OCI-LY3 (cell line): ENCODE measurements at regions not wholly inside any gene's neighbourhood (a gene's known extent, or its start where the extent isn't known, plus 50 kb on each side); places are given as distances from the start of the nearest gene placed in this dataset.

Experiments
- H2AFZ ChIP-seq: fragments of 200-600, 300-600 bp; shearing (Covaris generic); 2 replicates; pipeline ENCODE4 v1.6.0; 2014; ENCODE audit warnings: antibody characterized with exemption, low read depth, low read length
- H3K27ac ChIP-seq: fragments of 200-600, 300-600 bp; sonication (generic); 2 replicates; pipeline ENCODE4 v1.5.1; 2014; ENCODE audit warnings: mild to moderate bottlenecking, low read length, moderate library complexity, mixed read lengths
- H3K27me3 ChIP-seq: fragments of 200-600, 300-600 bp; sonication (generic); 2 replicates; pipeline ENCODE4 v1.6.1; 2014; ENCODE audit warnings: low read depth, low read length, mixed read lengths
- H3K36me3 ChIP-seq: fragments of 200-600, 300-600 bp; sonication (generic); replicated peaks from 2 replicates; pipeline ENCODE3; 2014; ENCODE audit warnings: low read depth, low read length, mixed read lengths
- H3K4me1 ChIP-seq: fragments of 300-600, 200-600 bp; sonication (generic); 2 replicates; pipeline ENCODE4 v1.6.1; 2014; ENCODE audit warnings: low read length, mixed read lengths
- H3K4me2 ChIP-seq: fragments of 200-600, 300-600 bp; sonication (generic); 2 replicates; pipeline ENCODE4 v1.6.1; 2014; ENCODE audit warnings: low read length, mixed read lengths
- H3K4me3 ChIP-seq: fragments of 300-600, 200-600 bp; sonication (generic); 2 replicates; pipeline ENCODE4 v1.5.1; 2014; ENCODE audit warnings: antibody characterized with exemption, mild to moderate bottlenecking, low read length, moderate library complexity
- H3K79me2 ChIP-seq: fragments of 300-600, 200-600 bp; shearing (Covaris generic); 2 replicates; pipeline ENCODE4 v1.6.1; 2014; ENCODE audit warnings: mild to moderate bottlenecking, low read length, mixed read lengths
- H3K9ac ChIP-seq: fragments of 300-600, 200-600 bp; shearing (Covaris generic); 2 replicates; pipeline ENCODE4 v1.6.0; 2014; ENCODE audit warnings: mild to moderate bottlenecking, low read length, moderate library complexity
- H3K9me3 ChIP-seq: fragments of 200-600, 300-600 bp; shearing (Covaris generic); 2 replicates; pipeline ENCODE4 v1.6.1; 2014; ENCODE audit warnings: low read length, mixed read lengths; ENCODE audit not compliant: insufficient read depth
- H4K20me1 ChIP-seq: fragments of 200-600, 300-600 bp; sonication (generic); 2 replicates; pipeline ENCODE4 v1.6.1; 2016; ENCODE audit warnings: low read length, mixed read lengths; ENCODE audit not compliant: insufficient read depth
- CTCF ChIP-seq: fragments of 200-600, 300-600 bp; sonication (generic); IDR thresholded peaks from 2 replicates; pipeline ENCODE4 v1.5.1; 2014; ENCODE audit warnings: antibody characterized with exemption, low read length, low read depth
- EZH2phosphoT487 ChIP-seq: fragments of 200-600 bp; shearing (Covaris generic); IDR thresholded peaks from 2 replicates; pipeline ENCODE4 v1.6.1; 2018; ENCODE audit warnings: antibody characterized with exemption, mixed run types, low read depth

GRCh38 chr14:84029720-84030119 lies 1500.2 kb upstream of the FLRT2 start:
- Histone ChIP-seq H3K4me2 (no peak overlapping the region), H4K20me1 (no peaks in the 10 kb centered on the region), H3K27ac (no peak overlapping the region), H3K79me2 (no peaks in the 10 kb centered on the region), H3K9ac (no peak overlapping the region), H3K4me3 (no peak overlapping the region), H2AFZ (no peak overlapping the region), H3K27me3 (no peaks in the 10 kb centered on the region), H3K4me1 (no peaks in the 10 kb centered on the region), H3K9me3 (no peaks in the 10 kb centered on the region), H3K36me3 (no peaks in the 10 kb centered on the region)
- TF ChIP-seq CTCF (no peak), EZH2phosphoT487 (no peak)

GRCh38 chr14:84036840-84037239 lies 1493.1 kb upstream of the FLRT2 start:
- no peak overlapping the region for H2AFZ ChIP-seq
- peak overlapping the region; percentile 75 for H3K4me2 ChIP-seq
- H3K9ac ChIP-seq: peak overlapping the region; percentile 23; the same call in 1 of the 2 replicates
- peak overlapping the region; percentile 75 for H3K4me3 ChIP-seq
- TF ChIP-seq EZH2phosphoT487 (0 out of 2 replicates have a peak, but pooled peaks have one; percentile 36), CTCF (no peak)
- H4K20me1 ChIP-seq: no peaks in the 10 kb centered on the region
- peaks cover 16% of the 10 kb centered on the region for H3K4me1 ChIP-seq
- peak overlapping the region; percentile 40 for H3K27ac ChIP-seq
- H3K79me2 ChIP-seq: no peaks in the 10 kb centered on the region
- no peaks in the 10 kb centered on the region for H3K36me3 ChIP-seq
- no peaks in the 10 kb centered on the region for H3K27me3 ChIP-seq
- no peaks in the 10 kb centered on the region for H3K9me3 ChIP-seq

- no peak overlapping the region for H2AFZ ChIP-seq
- H3K9ac ChIP-seq: 0 out of 2 replicates have a peak overlapping the region, but pooled peaks have one; percentile 23
- TF ChIP-seq EZH2phosphoT487: no peak
- no peak for TF ChIP-seq CTCF
These were observed 1492.4 kb upstream of the FLRT2 start for GRCh38 chr14:84037593-84037992.

GRCh38 chr14:84040101-84040500 lies 1489.8 kb upstream of the FLRT2 start:
- no peak overlapping the region for H2AFZ ChIP-seq

More at GRCh38 chr14:84037593-84037992, 1492.4 kb upstream of the FLRT2 start:
- peak overlapping the region; percentile 75 for H3K4me2 ChIP-seq
- no peaks in the 10 kb centered on the region for H3K79me2 ChIP-seq
- peaks cover 16% of the 10 kb centered on the region for H3K4me1 ChIP-seq
- no peaks in the 10 kb centered on the region for H3K36me3 ChIP-seq
- peak overlapping the region; percentile 75 for H3K4me3 ChIP-seq
- H3K27ac ChIP-seq: no peak overlapping the region
- H4K20me1 ChIP-seq: no peaks in the 10 kb centered on the region
- no peaks in the 10 kb centered on the region for H3K27me3 ChIP-seq
- H3K9me3 ChIP-seq: no peaks in the 10 kb centered on the region

More at GRCh38 chr14:84040101-84040500, 1489.8 kb upstream of the FLRT2 start:
- Histone ChIP-seq H3K4me2 (no peak overlapping the region), H3K27me3 (no peaks in the 10 kb centered on the region), H3K4me3 (no peak overlapping the region), H3K9ac (no peak overlapping the region), H3K79me2 (no peaks in the 10 kb centered on the region), H3K36me3 (no peaks in the 10 kb centered on the region), H3K4me1 (peaks cover 16% of the 10 kb centered on the region), H3K27ac (no peak overlapping the region), H3K9me3 (no peaks in the 10 kb centered on the region), H4K20me1 (no peaks in the 10 kb centered on the region)
- TF ChIP-seq EZH2phosphoT487 (no peak), CTCF (no peak)
